ENCODE measurements at regions not wholly inside any gene's neighbourhood (a gene's known extent, or its start where the extent isn't known, plus 50 kb on each side); places are given as distances from the start of the nearest gene placed in this dataset.

GRCh38 chr1:88134983-88135921 lies 548.8 kb upstream of the PKN2 start:
- ATAC-seq: no peak
- intact Hi-C loops (cut with DNase I, micrococcal nuclease): no loop called here
- ChIA-PET CTCF (no interaction called here), POLR2A (no interaction called here)
- Mint-ChIP-seq H3K36me3 (ENCODE audit: low read depth) (no peaks in the 10 kb centered on the region), H3K27me3 (peaks cover 2% of the 10 kb centered on the region), H3K27ac (no peak overlapping the region), H3K9me3 (ENCODE audit: low read depth) (no peaks in the 10 kb centered on the region), H3K4me3 (no peak overlapping the region), H3K4me1 (no peaks in the 10 kb centered on the region)
- DNase-seq: no peak

- ChIA-PET POLR2A (no interaction called here), CTCF (no interaction called here)
- ATAC-seq: no peak
- intact Hi-C loops (cut with DNase I, micrococcal nuclease): no loop called here
- H3K4me3 Mint-ChIP-seq: no peak overlapping the region
- peaks cover 7% of the 10 kb centered on the region for H3K27me3 Mint-ChIP-seq
- no peaks in the 10 kb centered on the region for H3K9me3 Mint-ChIP-seq (ENCODE audit: low read depth)
- no peaks in the 10 kb centered on the region for H3K36me3 Mint-ChIP-seq (ENCODE audit: low read depth)
- DNase-seq: no peak
- no peak overlapping the region for H3K27ac Mint-ChIP-seq
- peaks cover 3% of the 10 kb centered on the region for H3K4me1 Mint-ChIP-seq
Measured at GRCh38 chr1:88139633-88140032, 544.4 kb upstream of the PKN2 start.

DNA sequence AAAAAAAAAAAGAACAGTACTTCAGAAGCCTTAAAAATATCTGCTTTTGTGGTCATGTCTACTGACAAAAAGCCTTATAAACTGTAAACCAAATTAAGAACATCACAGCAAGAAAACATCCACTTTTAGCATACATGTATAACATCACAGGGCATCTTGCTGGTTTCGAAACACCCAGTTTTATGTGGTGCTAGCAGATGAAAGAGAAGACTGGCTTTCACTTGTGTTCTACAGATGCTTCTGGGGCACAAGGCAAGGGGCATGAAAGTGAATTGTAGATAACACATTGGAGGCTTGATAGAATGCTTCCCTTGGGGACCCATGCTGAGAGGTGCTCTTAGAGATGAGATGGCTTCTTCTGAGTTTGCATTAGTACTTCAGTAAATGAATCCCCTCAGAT lies 543.7 kb upstream of the PKN2 start:
- intact Hi-C loops (cut with DNase I, micrococcal nuclease): no loop called here
- POLR2A ChIA-PET: no interaction called here
- H3K9me3 Mint-ChIP-seq (ENCODE audit: low read depth): no peaks in the 10 kb centered on the region
- DNase-seq (no peak), ATAC-seq (no peak)
- H3K27ac Mint-ChIP-seq: no peak overlapping the region
- H3K27me3 Mint-ChIP-seq: peaks cover 11% of the 10 kb centered on the region
- peaks cover 3% of the 10 kb centered on the region for H3K4me1 Mint-ChIP-seq
- CTCF ChIA-PET: no interaction called here
- H3K4me3 Mint-ChIP-seq: no peak overlapping the region
- H3K36me3 Mint-ChIP-seq (ENCODE audit: low read depth): no peaks in the 10 kb centered on the region

GRCh38 chr1:88141499-88142074 lies 542.5 kb upstream of the PKN2 start:
- ChIA-PET POLR2A (no interaction called here), CTCF (no interaction called here)
- intact Hi-C loops (cut with DNase I, micrococcal nuclease): no loop called here
- Mint-ChIP-seq H3K27ac (no peak overlapping the region), H3K4me3 (peak overlapping the region; percentile 37), H3K36me3 (ENCODE audit: low read depth) (no peaks in the 10 kb centered on the region), H3K4me1 (peaks cover 3% of the 10 kb centered on the region), H3K27me3 (peaks cover 16% of the 10 kb centered on the region), H3K9me3 (ENCODE audit: low read depth) (no peaks in the 10 kb centered on the region)
- ATAC-seq: no peak
- no peak for DNase-seq

DNA sequence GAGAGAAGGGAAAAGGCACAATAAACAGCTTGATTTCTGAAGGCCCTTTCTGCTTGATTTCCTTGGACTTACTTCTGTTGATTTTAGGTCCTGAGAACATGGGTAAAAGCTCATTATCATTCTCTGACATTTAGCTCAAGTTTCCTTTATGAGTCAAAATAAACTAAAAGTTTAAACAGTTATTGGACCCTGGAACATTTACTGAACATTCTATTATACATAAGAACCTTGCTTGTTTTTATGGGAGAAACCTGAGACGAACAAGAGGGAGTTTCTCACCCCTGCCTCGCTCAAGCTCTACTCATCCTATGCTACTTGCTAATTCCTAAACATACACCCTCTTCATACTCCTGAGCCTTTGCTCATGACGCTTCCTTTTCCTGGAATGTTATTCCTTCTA lies 538.3 kb upstream of the PKN2 start:
- Mint-ChIP-seq H3K36me3 (ENCODE audit: low read depth) (no peaks in the 10 kb centered on the region), H3K4me3 (no peak overlapping the region), H3K27me3 (peaks cover 16% of the 10 kb centered on the region), H3K9me3 (ENCODE audit: low read depth) (no peaks in the 10 kb centered on the region), H3K4me1 (peaks cover 3% of the 10 kb centered on the region), H3K27ac (no peak overlapping the region)
- ATAC-seq (no peak), DNase-seq (no peak)
- ChIA-PET POLR2A (no interaction called here), CTCF (interaction anchor here (0.6 kb wide), 1 partner anchor 246 kb away, joined by 3 read pairs; no protein-coding TSS in a partner anchor)
- intact Hi-C loops (cut with DNase I, micrococcal nuclease): no loop called here

DNA sequence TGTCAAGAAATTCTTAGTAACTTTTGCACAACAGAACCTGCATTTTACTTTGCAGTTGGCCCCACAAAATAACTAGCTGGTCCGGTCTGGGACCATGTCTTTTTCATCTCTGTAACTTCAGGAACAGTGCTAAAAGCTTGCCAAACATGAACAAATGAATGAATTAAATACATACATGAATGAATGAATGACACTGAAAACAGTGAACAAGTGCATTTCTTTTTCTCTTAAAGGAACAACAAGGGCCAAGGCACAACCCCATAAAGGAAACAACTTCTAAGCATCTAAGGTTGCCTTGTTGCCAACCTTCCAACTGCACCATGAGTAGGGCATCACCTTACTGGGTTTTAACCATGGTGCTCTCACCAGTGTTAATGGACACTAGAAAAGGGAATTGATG lies 534.4 kb upstream of the PKN2 start:
- peaks cover 14% of the 10 kb centered on the region for H3K27me3 Mint-ChIP-seq
- H3K9me3 Mint-ChIP-seq (ENCODE audit: low read depth): peaks cover 2% of the 10 kb centered on the region
- ChIA-PET POLR2A (no interaction called here), CTCF (interaction anchor here (0.6 kb wide), 1 partner anchor 838 kb away, joined by 3 read pairs; no protein-coding TSS in a partner anchor)
- no peak overlapping the region for H3K27ac Mint-ChIP-seq
- intact Hi-C loops (cut with DNase I, micrococcal nuclease): no loop called here
- ATAC-seq (no peak), DNase-seq (no peak)
- H3K4me1 Mint-ChIP-seq: no peaks in the 10 kb centered on the region
- H3K36me3 Mint-ChIP-seq (ENCODE audit: low read depth): no peaks in the 10 kb centered on the region
- H3K4me3 Mint-ChIP-seq: no peak overlapping the region

DNA sequence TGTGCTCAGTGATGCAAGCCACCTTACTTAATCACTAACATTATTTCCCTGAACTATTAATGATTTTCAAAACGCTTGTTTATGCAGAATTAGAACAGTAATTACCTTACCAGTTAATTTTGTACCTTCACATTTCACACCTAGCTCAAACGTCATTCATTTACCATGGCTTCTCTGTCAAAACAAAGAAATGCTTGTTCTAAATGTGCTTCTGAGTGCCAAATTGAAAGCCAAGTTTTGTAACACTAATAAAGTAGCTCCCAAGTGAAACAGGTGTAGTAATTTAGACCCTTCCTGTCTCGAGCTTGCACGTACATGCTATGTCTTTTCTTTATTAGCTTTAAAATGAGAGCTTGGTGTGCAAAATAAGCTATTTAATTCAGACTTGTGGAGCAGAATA lies 533.7 kb upstream of the PKN2 start:
- H3K4me3 Mint-ChIP-seq: no peak overlapping the region
- H3K9me3 Mint-ChIP-seq (ENCODE audit: low read depth): peaks cover 2% of the 10 kb centered on the region
- no peak overlapping the region for H3K27ac Mint-ChIP-seq
- intact Hi-C loops (cut with DNase I, micrococcal nuclease): no loop called here
- ATAC-seq (no peak), DNase-seq (no peak)
- CTCF ChIA-PET: no interaction called here
- no peaks in the 10 kb centered on the region for H3K4me1 Mint-ChIP-seq
- H3K27me3 Mint-ChIP-seq: peaks cover 9% of the 10 kb centered on the region
- POLR2A ChIA-PET: interaction anchor here (0.7 kb wide), 1 partner anchor 24 kb away, joined by 8 read pairs; no protein-coding TSS in a partner anchor
- no peaks in the 10 kb centered on the region for H3K36me3 Mint-ChIP-seq (ENCODE audit: low read depth)

DNA sequence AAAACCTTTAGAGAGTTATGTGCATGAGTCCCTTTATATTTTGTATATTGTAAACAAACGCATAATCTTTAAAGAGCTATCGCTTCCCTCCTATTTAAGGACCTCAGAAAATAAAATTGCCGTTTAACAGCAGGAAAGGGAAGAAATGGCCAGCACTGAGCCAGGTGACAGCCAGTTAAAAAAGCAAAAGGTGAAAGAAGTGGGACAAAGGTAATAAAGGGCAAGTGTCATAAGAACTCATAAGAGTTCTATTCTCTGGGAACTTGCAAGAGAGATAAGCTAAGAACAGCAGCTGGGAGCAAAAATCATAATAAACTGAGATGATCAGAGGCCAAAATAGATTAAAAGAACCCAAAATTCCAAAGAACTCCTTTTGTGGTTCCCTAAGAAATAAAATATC lies 520.9 kb upstream of the PKN2 start:
- H3K27me3 Mint-ChIP-seq: peaks cover 8% of the 10 kb centered on the region
- CTCF ChIA-PET: interaction anchor here (0.6 to 1.0 kb wide), 3 partner anchors 17 to 929 kb away, joined by 3 to 4 read pairs (median 3); no protein-coding TSS in a partner anchor
- H3K36me3 Mint-ChIP-seq (ENCODE audit: low read depth): no peaks in the 10 kb centered on the region
- H3K4me3 Mint-ChIP-seq: no peak overlapping the region
- H3K9me3 Mint-ChIP-seq (ENCODE audit: low read depth): no peaks in the 10 kb centered on the region
- DNase-seq (no peak), ATAC-seq (no peak)
- POLR2A ChIA-PET: no interaction called here
- intact Hi-C loops (cut with DNase I, micrococcal nuclease): no loop called here
- H3K27ac Mint-ChIP-seq: no peak overlapping the region
- H3K4me1 Mint-ChIP-seq: no peaks in the 10 kb centered on the region

DNA sequence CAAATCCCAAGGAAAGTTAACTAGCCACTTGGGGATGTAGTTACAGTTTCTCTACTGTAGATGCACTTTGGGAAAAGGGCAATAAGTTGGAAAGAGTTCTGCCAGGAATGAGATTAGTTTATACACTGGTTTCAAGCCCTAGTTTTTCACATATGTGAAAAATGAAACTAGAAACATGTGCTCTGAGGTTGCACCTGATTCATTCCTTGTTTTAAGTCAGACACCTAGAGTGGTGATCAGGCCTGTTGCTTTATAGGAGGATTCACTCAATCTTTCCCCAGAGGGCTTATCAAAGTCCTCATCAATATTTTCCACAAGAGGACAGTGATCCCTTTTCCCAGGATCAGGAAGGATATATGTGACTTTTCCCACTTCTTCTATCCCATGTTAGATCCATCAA lies 515.9 kb upstream of the PKN2 start:
- H3K9me3 Mint-ChIP-seq (ENCODE audit: low read depth): no peaks in the 10 kb centered on the region
- ATAC-seq: no peak
- POLR2A ChIA-PET: no interaction called here
- H3K27ac Mint-ChIP-seq: no peak overlapping the region
- H3K4me3 Mint-ChIP-seq: no peak overlapping the region
- peaks cover 14% of the 10 kb centered on the region for H3K27me3 Mint-ChIP-seq
- no peaks in the 10 kb centered on the region for H3K36me3 Mint-ChIP-seq (ENCODE audit: low read depth)
- no peak for DNase-seq
- H3K4me1 Mint-ChIP-seq: no peaks in the 10 kb centered on the region
- CTCF ChIA-PET: interaction anchor here (1.3 kb wide), 1 partner anchor 13 kb away, joined by 3 read pairs; no protein-coding TSS in a partner anchor
- intact Hi-C loops (cut with DNase I, micrococcal nuclease): no loop called here

DNA sequence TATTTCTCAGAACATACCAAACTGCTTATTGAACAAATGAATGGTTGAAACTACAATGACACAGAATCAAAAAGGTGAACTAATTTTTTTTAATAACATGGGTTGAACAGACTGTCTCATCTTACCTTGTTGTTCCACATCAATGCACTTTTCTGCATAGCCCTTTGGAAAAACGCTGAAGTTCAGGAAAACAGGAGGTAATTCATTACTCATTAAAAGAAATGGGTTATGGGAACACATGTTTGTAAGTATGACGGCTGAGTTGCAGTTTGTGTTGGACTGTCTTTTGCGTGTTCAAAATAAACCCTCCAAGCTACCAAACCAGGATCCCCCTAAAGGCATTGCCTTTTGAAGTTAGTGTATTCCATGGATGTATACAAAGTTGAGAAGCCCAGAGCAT lies 514.9 kb upstream of the PKN2 start:
- ChIA-PET CTCF (no interaction called here), POLR2A (no interaction called here)
- DNase-seq (no peak), ATAC-seq (no peak)
- Mint-ChIP-seq H3K4me3 (no peak overlapping the region), H3K27ac (no peak overlapping the region), H3K36me3 (ENCODE audit: low read depth) (no peaks in the 10 kb centered on the region), H3K4me1 (no peaks in the 10 kb centered on the region), H3K9me3 (ENCODE audit: low read depth) (no peaks in the 10 kb centered on the region), H3K27me3 (peaks cover 13% of the 10 kb centered on the region)
- intact Hi-C loops (cut with DNase I, micrococcal nuclease): no loop called here

DNA sequence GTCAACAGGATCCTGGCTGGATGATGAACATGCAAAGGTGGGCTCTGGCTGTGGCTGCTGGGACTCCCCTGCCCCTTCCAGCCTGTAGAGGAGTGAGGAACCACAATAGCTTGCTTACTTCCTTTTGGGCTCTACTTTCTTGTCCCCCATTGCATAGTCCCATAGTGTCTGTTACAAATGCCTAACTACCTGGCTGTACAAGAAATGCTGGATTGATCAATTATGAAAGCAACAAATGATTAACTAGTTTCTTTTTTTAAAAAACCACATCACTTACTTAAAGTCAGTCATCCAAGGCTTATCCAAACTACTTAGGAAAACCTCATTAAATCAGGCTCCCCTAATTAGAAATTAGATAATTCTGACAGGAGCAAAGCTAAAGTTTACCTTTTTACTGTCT lies 514.1 kb upstream of the PKN2 start:
- Mint-ChIP-seq H3K27ac (no peak overlapping the region), H3K27me3 (peaks cover 13% of the 10 kb centered on the region), H3K9me3 (ENCODE audit: low read depth) (no peaks in the 10 kb centered on the region), H3K4me3 (no peak overlapping the region), H3K36me3 (ENCODE audit: low read depth) (no peaks in the 10 kb centered on the region), H3K4me1 (no peaks in the 10 kb centered on the region)
- ChIA-PET CTCF (interaction anchor here (1.3 kb wide), 1 partner anchor 11 kb away, joined by 6 read pairs; no protein-coding TSS in a partner anchor), POLR2A (no interaction called here)
- DNase-seq: no peak
- ATAC-seq: no peak
- intact Hi-C loops (cut with DNase I, micrococcal nuclease): loop anchor here in 1 of 2 experiments (10.0 kb wide), 1 partner anchor 135 kb away; no protein-coding TSS in a partner anchor

GRCh38 chr1:88175120-88175630 lies 508.9 kb upstream of the PKN2 start:
- Mint-ChIP-seq H3K4me1 (no peaks in the 10 kb centered on the region), H3K9me3 (ENCODE audit: low read depth) (no peaks in the 10 kb centered on the region), H3K27me3 (peaks cover 12% of the 10 kb centered on the region), H3K27ac (no peak overlapping the region), H3K4me3 (no peak overlapping the region), H3K36me3 (ENCODE audit: low read depth) (no peaks in the 10 kb centered on the region)
- ATAC-seq (no peak), DNase-seq (no peak)
- ChIA-PET CTCF (interaction anchor here (0.6 kb wide), 1 partner anchor 19 kb away, joined by 3 read pairs; no protein-coding TSS in a partner anchor), POLR2A (no interaction called here)
- intact Hi-C loops (cut with DNase I, micrococcal nuclease): loop anchor here in 1 of 2 experiments (10.0 kb wide), 1 partner anchor 130 kb away; no protein-coding TSS in a partner anchor

All from activated CD4-positive, alpha-beta T cell treated with anti-CD3 and anti-CD28 coated beads for 36 hours (primary cell).